MM.1S (cell line): ENCODE measurements at regions not wholly inside any gene's neighbourhood (a gene's known extent, or its start where the extent isn't known, plus 50 kb on each side); places are given as distances from the start of the nearest gene placed in this dataset.

Experiments
- CTCF ChIP-seq: fragments of 300-600 bp; sonication (generic); IDR thresholded peaks from 2 replicates; pipeline ENCODE4 v1.5.1; 2016; ENCODE audit warnings: antibody characterized with exemption, low read length, mixed read lengths
- EZH2 ChIP-seq: fragments of 300-600 bp; sonication (generic); optimal IDR thresholded peaks from 2 replicates; pipeline ENCODE3; 2017; ENCODE audit warnings: low read depth, mild to moderate bottlenecking, antibody characterized with exemption, low read length, mixed read lengths
- EZH2phosphoT487 ChIP-seq: fragments of 300-600 bp; sonication (generic); IDR thresholded peaks from 2 replicates; pipeline ENCODE4 v1.6.1; 2018; ENCODE audit warnings: antibody characterized with exemption, low read length

- TF ChIP-seq CTCF (no peak), EZH2 (no peak), EZH2phosphoT487 (no peak)
Observed at GRCh38 chr6:121828146-121828886, 392.9 kb downstream of the GJA1 start.
